Mesenchymal stem cell (in vitro differentiated cells and primary cell): ENCODE measurements at regions not wholly inside any gene's neighbourhood (a gene's known extent, or its start where the extent isn't known, plus 50 kb on each side); places are given as distances from the start of the nearest gene placed in this dataset.

ENCODE experiments used
- DNase-seq: peaks from one replicate; pipeline ENCODE4 v3.0.0-alpha.2; 2013
- H2AFZ ChIP-seq: one replicate; pipeline ENCODE4 v1.6.1; 2013; ENCODE audit warnings: low read depth, mild to moderate bottlenecking, control low read depth, inconsistent platforms, low read length, moderate library complexity
- H2AK5ac ChIP-seq: 2 replicates; pipeline ENCODE4 v1.6.1; 2013; ENCODE audit warnings: low read length, moderate library complexity, mild to moderate bottlenecking, inconsistent platforms; ENCODE audit not compliant: severe bottlenecking
- H2BK120ac ChIP-seq: one replicate; pipeline ENCODE4 v1.6.1; 2013; ENCODE audit warnings: low read depth, mild to moderate bottlenecking, inconsistent platforms, low read length, moderate library complexity
- H2BK12ac ChIP-seq, 2 experiments: one replicate each; pipeline ENCODE4 v1.6.1; 2013; ENCODE audit warnings: inconsistent platforms in 2 of 2, low read length in 2 of 2, mild to moderate bottlenecking in 2 of 2, moderate library complexity in 2 of 2, control low read depth in 1 of 2
- H2BK15ac ChIP-seq: one replicate; pipeline ENCODE4 v1.6.1; 2013; ENCODE audit warnings: mild to moderate bottlenecking, low read depth, inconsistent platforms; ENCODE audit not compliant: poor library complexity, severe bottlenecking
- H2BK5ac ChIP-seq: 2 replicates; pipeline ENCODE4 v1.6.1; 2013; ENCODE audit warnings: low read depth, mild to moderate bottlenecking, low read length, control low read depth, inconsistent platforms; ENCODE audit not compliant: poor library complexity, severe bottlenecking
- H3K14ac ChIP-seq, 2 experiments: one replicate each; pipeline ENCODE4 v1.6.1; 2013; ENCODE audit warnings: inconsistent platforms in 2 of 2, low read length in 2 of 2, control low read depth in 1 of 2, mild to moderate bottlenecking in 1 of 2, moderate library complexity in 1 of 2
- H3K18ac ChIP-seq, 2 experiments: one replicate each; pipeline ENCODE4 v1.6.1; 2013; ENCODE audit warnings: inconsistent platforms in 2 of 2, low read length in 2 of 2, control low read depth in 1 of 2, low read depth in 1 of 2, mild to moderate bottlenecking in 1 of 2
- H3K23ac ChIP-seq, 2 experiments: one replicate each; pipeline ENCODE4 v1.6.1; 2013; ENCODE audit warnings: inconsistent platforms in 2 of 2, low read length in 2 of 2, mild to moderate bottlenecking in 2 of 2, moderate library complexity in 2 of 2, control low read depth in 1 of 2
- H3K27ac ChIP-seq: 2 replicates; pipeline ENCODE4 v1.5.1; 2013; ENCODE audit warnings: mild to moderate bottlenecking, moderate library complexity, low read length, control low read depth, inconsistent platforms; ENCODE audit not compliant: poor library complexity, severe bottlenecking
- H3K27me3 ChIP-seq, 2 experiments: 2 replicates each; pipeline versions ENCODE4 v1.6.1 to v1.7.0; 2013; ENCODE audit warnings: low read length in 2 of 2, mild to moderate bottlenecking in 2 of 2, moderate library complexity in 2 of 2, control low read depth in 1 of 2, inconsistent platforms in 1 of 2; ENCODE audit not compliant: control insufficient read depth in 1 of 2, insufficient read depth in 1 of 2
- H3K36me3 ChIP-seq, 2 experiments: 2 replicates each; pipeline versions ENCODE4 v1.6.1 to v1.7.0; 2013; ENCODE audit warnings: low read length in 2 of 2, control low read depth in 1 of 2, inconsistent platforms in 1 of 2, low read depth in 1 of 2, mild to moderate bottlenecking in 1 of 2; ENCODE audit not compliant: insufficient read depth in 2 of 2, control insufficient read depth in 1 of 2
- H3K4ac ChIP-seq, 2 experiments: one replicate each; pipeline ENCODE4 v1.6.1; 2013; ENCODE audit warnings: inconsistent platforms in 2 of 2, low read length in 2 of 2, mild to moderate bottlenecking in 2 of 2, moderate library complexity in 2 of 2, control low read depth in 1 of 2, low read depth in 1 of 2
- H3K4me1 ChIP-seq: 2 replicates; pipeline ENCODE4 v1.6.1; 2013; ENCODE audit warnings: low read depth, low read length, control low read depth; ENCODE audit not compliant: control insufficient read depth, insufficient read depth
- H3K4me2 ChIP-seq: 2 replicates; pipeline ENCODE4 v1.6.1; 2013; ENCODE audit warnings: low read length, mild to moderate bottlenecking, inconsistent platforms; ENCODE audit not compliant: poor library complexity, severe bottlenecking
- H3K4me3 ChIP-seq, 2 experiments: 2 replicates each; pipeline versions ENCODE4 v1.5.1 to v1.7.0; 2013; ENCODE audit warnings: low read length in 2 of 2, mild to moderate bottlenecking in 2 of 2, control low read depth in 1 of 2, low read depth in 1 of 2; ENCODE audit not compliant: insufficient read depth in 1 of 2
- H3K79me1 ChIP-seq: replicated peaks from 2 replicates; pipeline ENCODE4 v1.6.1; 2013; ENCODE audit warnings: mild to moderate bottlenecking, control low read depth, low read length, inconsistent platforms; ENCODE audit not compliant: poor library complexity, severe bottlenecking
- H3K9ac ChIP-seq: 2 replicates; pipeline ENCODE4 v1.7.0; 2013; ENCODE audit warnings: mild to moderate bottlenecking, low read length, moderate library complexity
- H3K9me3 ChIP-seq: 2 replicates; pipeline ENCODE4 v1.7.0; 2013; ENCODE audit warnings: mild to moderate bottlenecking, low read length; ENCODE audit not compliant: control insufficient read depth
- H4K8ac ChIP-seq: one replicate; pipeline ENCODE4 v1.6.1; 2013; ENCODE audit warnings: inconsistent platforms, mild to moderate bottlenecking, low read length, moderate library complexity
- H4K91ac ChIP-seq: one replicate; pipeline ENCODE4 v1.6.1; 2013; ENCODE audit warnings: mild to moderate bottlenecking, low read length, inconsistent platforms
- WGBS: methylation state at CpG from one replicate; pipeline ENCODE4 v1.1.7; 2013; ENCODE audit warnings: mixed read lengths; 5-methylcytosine and 5-hydroxymethylcytosine counted together

DNA sequence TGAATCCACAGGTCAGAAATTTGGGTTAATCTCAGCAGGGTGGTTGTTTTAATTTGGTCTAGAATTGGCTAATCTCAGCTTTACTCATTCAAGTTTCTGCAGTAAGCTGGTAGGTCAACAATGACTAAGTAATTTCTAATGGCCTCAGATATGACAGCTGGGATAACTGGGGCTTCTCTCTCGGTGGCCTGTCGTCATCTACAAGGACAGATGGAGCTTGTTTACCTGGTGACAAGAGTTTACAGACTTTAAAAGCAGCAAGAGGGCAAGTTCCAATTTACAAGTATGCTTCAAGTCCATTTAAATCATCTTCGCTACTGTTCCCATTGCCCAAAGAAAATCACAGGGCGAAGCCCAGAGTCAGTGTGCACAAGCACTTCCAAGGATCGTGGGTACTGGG, 453.9 kb downstream of the PDHA2 start:
- Histone ChIP-seq H3K27me3 (no peaks in the 10 kb centered on the region), H3K4me1 (peaks cover 2% of the 10 kb centered on the region), H3K9me3 (no peaks in the 10 kb centered on the region), H3K14ac (no peak overlapping the region), H3K4me3 (no peak overlapping the region), H4K91ac (no peak overlapping the region), H3K79me1 (no peaks in the 10 kb centered on the region), H3K36me3 (no peaks in the 10 kb centered on the region), H3K4ac (no peak overlapping the region), H2BK120ac (no peak overlapping the region), H4K8ac (no peak overlapping the region), H3K18ac (no peak overlapping the region), H2AFZ (no peak overlapping the region), H2BK15ac (no peak overlapping the region), H2AK5ac (no peak overlapping the region), H3K23ac (no peak overlapping the region), H2BK5ac (no peak overlapping the region), H3K4me2 (no peak overlapping the region), H3K9ac (no peak overlapping the region), H2BK12ac (no peak overlapping the region), H3K27ac (no peak overlapping the region)
- DNase-seq: no peak
- 87% methylated on average over 5 of the region's 5 CpGs for WGBS

DNA sequence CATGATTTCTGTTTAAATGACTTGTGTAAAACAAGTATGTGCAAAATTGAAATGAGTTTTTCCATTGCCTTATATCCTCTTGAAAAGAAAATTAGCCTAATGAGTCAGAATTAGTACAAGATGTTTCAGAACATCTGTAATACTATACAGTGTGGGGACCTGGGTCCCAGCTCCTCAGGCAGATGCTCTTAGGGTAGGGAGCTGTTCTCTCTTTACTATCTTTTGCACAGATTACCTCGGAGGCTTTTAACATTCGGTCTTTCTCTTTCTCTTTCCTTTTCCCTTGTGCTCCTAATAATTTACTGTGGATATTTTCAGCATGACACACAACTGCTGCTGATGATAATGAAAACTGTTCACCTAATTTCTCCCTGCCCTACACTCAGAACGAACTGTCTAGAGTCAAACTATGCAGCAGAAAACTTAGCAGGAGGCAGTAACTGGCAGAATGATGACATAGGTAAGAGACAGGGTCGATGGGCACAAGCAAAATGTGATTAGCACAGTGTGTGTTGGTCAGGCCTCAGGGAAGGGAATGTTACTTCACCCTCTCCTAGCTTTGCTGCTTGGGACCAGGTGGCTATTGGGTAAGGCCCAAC, 455.3 kb downstream of the PDHA2 start:
- no peak overlapping the region for H3K4me3 ChIP-seq
- WGBS: 75% methylated on average over 4 of the region's 4 CpGs
- no peaks in the 10 kb centered on the region for H3K27me3 ChIP-seq
- H3K79me1 ChIP-seq: no peaks in the 10 kb centered on the region
- H3K36me3 ChIP-seq: no peaks in the 10 kb centered on the region
- H2BK15ac ChIP-seq: no peak overlapping the region
- H2BK12ac ChIP-seq: no peak overlapping the region
- H3K18ac ChIP-seq: no peak overlapping the region
- no peak overlapping the region for H3K27ac ChIP-seq
- H3K4me2 ChIP-seq: no peak overlapping the region
- no peak overlapping the region for H3K23ac ChIP-seq
- H3K14ac ChIP-seq: no peak overlapping the region
- no peak overlapping the region for H2BK120ac ChIP-seq
- H3K9ac ChIP-seq: no peak overlapping the region
- H2BK5ac ChIP-seq: no peak overlapping the region
- H4K91ac ChIP-seq: no peak overlapping the region
- no peak overlapping the region for H3K4ac ChIP-seq
- DNase-seq: no peak
- no peaks in the 10 kb centered on the region for H3K9me3 ChIP-seq
- no peak overlapping the region for H4K8ac ChIP-seq
- no peak overlapping the region for H2AFZ ChIP-seq
- peaks cover 2% of the 10 kb centered on the region for H3K4me1 ChIP-seq
- H2AK5ac ChIP-seq: no peak overlapping the region

DNA sequence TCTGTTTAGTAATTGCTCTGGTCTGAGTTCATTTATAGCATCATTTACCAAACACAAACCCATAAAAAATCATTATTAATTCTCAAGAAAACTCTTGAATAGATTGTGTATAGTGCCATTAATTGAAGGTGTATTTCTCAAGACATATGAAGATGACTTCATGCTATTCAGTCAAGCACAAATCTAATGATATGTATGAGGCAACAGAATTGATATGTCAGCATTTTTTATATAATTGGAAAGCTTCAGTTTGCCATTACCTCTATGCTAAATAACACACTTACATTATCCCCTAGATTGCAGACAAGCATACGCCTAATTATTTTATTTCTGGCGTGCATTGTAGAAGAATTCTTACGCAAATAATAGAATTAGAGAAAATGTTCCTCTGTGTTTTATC, 461.8 kb downstream of the PDHA2 start:
- Histone ChIP-seq H3K4me3 (no peak overlapping the region), H3K27ac (no peak overlapping the region), H2BK120ac (no peak overlapping the region), H2BK15ac (no peak overlapping the region), H3K27me3 (no peaks in the 10 kb centered on the region), H3K18ac (no peak overlapping the region), H2BK12ac (no peak overlapping the region), H4K8ac (no peak overlapping the region), H3K4me2 (no peak overlapping the region), H3K9ac (no peak overlapping the region), H3K4ac (no peak overlapping the region), H4K91ac (no peak overlapping the region), H3K14ac (no peak overlapping the region), H3K79me1 (no peaks in the 10 kb centered on the region), H3K4me1 (no peaks in the 10 kb centered on the region), H3K9me3 (no peaks in the 10 kb centered on the region), H2BK5ac (no peak overlapping the region), H2AK5ac (no peak overlapping the region), H3K23ac (no peak overlapping the region), H3K36me3 (no peaks in the 10 kb centered on the region), H2AFZ (no peak overlapping the region)
- no peak for DNase-seq
- 100% methylated on average over 3 of the region's 3 CpGs for WGBS

DNA sequence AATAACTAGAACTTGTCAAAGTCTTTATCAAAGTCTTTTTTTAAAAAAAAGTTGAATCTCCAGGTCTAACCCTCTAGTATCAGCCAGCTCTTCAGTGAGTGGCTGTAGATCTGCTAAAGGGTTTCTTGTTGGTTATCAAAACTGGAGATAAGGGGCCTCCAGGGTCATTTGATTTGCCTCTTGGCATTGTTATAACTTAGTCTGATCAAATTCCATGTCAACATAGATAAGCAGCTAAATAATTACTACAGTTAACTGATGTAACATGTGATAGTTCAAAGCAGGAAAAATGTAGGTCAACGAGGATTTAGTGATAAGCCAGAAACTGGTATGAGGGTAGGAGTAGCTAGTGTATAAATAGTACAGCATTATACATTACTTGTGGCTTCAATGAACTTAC, 465.1 kb downstream of the PDHA2 start:
- Histone ChIP-seq H3K36me3 (no peaks in the 10 kb centered on the region), H2AK5ac (no peak overlapping the region), H2BK120ac (no peak overlapping the region), H3K27ac (no peak overlapping the region), H2BK15ac (no peak overlapping the region), H3K9me3 (peaks cover 9% of the 10 kb centered on the region), H3K14ac (no peak overlapping the region), H4K91ac (no peak overlapping the region), H3K27me3 (no peaks in the 10 kb centered on the region), H3K4ac (no peak overlapping the region), H2AFZ (no peak overlapping the region), H4K8ac (no peak overlapping the region), H3K79me1 (no peaks in the 10 kb centered on the region), H2BK12ac (no peak overlapping the region), H3K9ac (no peak overlapping the region), H3K23ac (no peak overlapping the region), H3K4me2 (no peak overlapping the region), H3K4me3 (no peak overlapping the region), H3K18ac (no peak overlapping the region), H3K4me1 (no peaks in the 10 kb centered on the region), H2BK5ac (no peak overlapping the region)
- no peak for DNase-seq
- 60% methylated on average over 1 of the region's 1 CpG for WGBS
